Testis (tissue), 2 donors: ENCODE measurements at regions not wholly inside any gene's neighbourhood (a gene's known extent, or its start where the extent isn't known, plus 50 kb on each side); places are given as distances from the start of the nearest gene placed in this dataset.

Source experiments
- CTCF ChIP-seq, 3 experiments: fragments of 450-650 bp in 2 of 3; fragments of 200-600 bp in 1 of 3; sonication (generic) in 1 of 3; IDR thresholded peaks; one replicate each; pipeline ENCODE4 v1.5.1; 2016 to 2019; ENCODE audit warnings: antibody characterized with exemption in 3 of 3, mild to moderate bottlenecking in 2 of 3, moderate library complexity in 1 of 3
- POLR2A ChIP-seq: fragments of 450-650 bp; IDR thresholded peaks from one replicate; pipeline ENCODE4 v1.6.1; 2017; ENCODE audit warnings: antibody characterized with exemption, mild to moderate bottlenecking, moderate library complexity

GRCh38 chr12:88360343-88360742 is 218.2 kb downstream of the TMTC3 start:
- TF ChIP-seq CTCF (IDR thresholded peaks at IDR 0.05) (no peak), POLR2A (no peak)
